IMR-90 (cell line): ENCODE measurements at regions not wholly inside any gene's neighbourhood (a gene's known extent, or its start where the extent isn't known, plus 50 kb on each side); places are given as distances from the start of the nearest gene placed in this dataset.

ENCODE experiments used
- BHLHE40 ChIP-seq: fragments of 150-350 bp; IDR thresholded peaks from 2 replicates; pipeline ENCODE4 v1.6.1; 2016; ENCODE audit warnings: mild to moderate bottlenecking, low read depth, low read length
- CHD1 ChIP-seq: IDR thresholded peaks from 2 replicates; pipeline ENCODE4 v1.6.1; 2012; ENCODE audit warnings: low read depth, low read length, improper control_type of control experiment
- CTCF ChIP-seq: conservative IDR thresholded peaks from 2 replicates; pipeline ENCODE4 v1.5.1; 2012; ENCODE audit warnings: mild to moderate bottlenecking, low read depth, low read length, improper control_type of control experiment
- ELK1 ChIP-seq: fragments of 150-350 bp; IDR thresholded peaks from 2 replicates; pipeline ENCODE4 v1.6.1; 2016; ENCODE audit warnings: low read depth, mild to moderate bottlenecking, low read length, moderate library complexity, borderline replicate concordance
- FOS ChIP-seq: fragments of 150-350 bp; IDR thresholded peaks from 2 replicates; pipeline ENCODE4 v1.6.1; 2016; ENCODE audit warnings: low read depth, low read length
- MAZ ChIP-seq: IDR thresholded peaks from 2 replicates; pipeline ENCODE4 v1.6.1; 2012; ENCODE audit warnings: low read depth, mild to moderate bottlenecking, low read length, improper control_type of control experiment, moderate library complexity, borderline replicate concordance
- MXI1 ChIP-seq: IDR thresholded peaks from 2 replicates; pipeline ENCODE4 v1.6.1; 2012; ENCODE audit warnings: low read depth, mild to moderate bottlenecking, low read length, moderate library complexity, borderline replicate concordance
- POLR2A ChIP-seq: IDR thresholded peaks from 2 replicates; pipeline ENCODE4 v1.6.1; 2012; ENCODE audit warnings: mild to moderate bottlenecking, low read depth, low read length
- RAD21 ChIP-seq: IDR thresholded peaks from 2 replicates; pipeline ENCODE4 v1.6.1; 2012; ENCODE audit warnings: low read length, improper control_type of control experiment
- SMC3 ChIP-seq: fragments of 150-350 bp; IDR thresholded peaks from 2 replicates; pipeline ENCODE4 v1.6.1; 2016; ENCODE audit warnings: low read depth, mild to moderate bottlenecking, antibody characterized with exemption, low read length, moderate library complexity
- USF2 ChIP-seq: fragments of 150-350 bp; IDR thresholded peaks from 2 replicates; pipeline ENCODE4 v1.6.1; 2017; ENCODE audit warnings: mild to moderate bottlenecking, antibody characterized with exemption, low read length, low read depth

- no peak for TF ChIP-seq CTCF
- TF ChIP-seq BHLHE40: no peak
- no peak for TF ChIP-seq MAZ
- TF ChIP-seq POLR2A: no peak
- no peak for TF ChIP-seq RAD21
- TF ChIP-seq SMC3: no peak
- TF ChIP-seq FOS: no peak
- TF ChIP-seq ELK1: no peak
- no peak for TF ChIP-seq CHD1
- TF ChIP-seq USF2: no peak
- no peak for TF ChIP-seq MXI1
Observed at GRCh38 chr1:209218113-209218512, 365.4 kb upstream of the CAMK1G start.
